Breast epithelium (tissue), 3 donors: ENCODE measurements at regions not wholly inside any gene's neighbourhood (a gene's known extent, or its start where the extent isn't known, plus 50 kb on each side); places are given as distances from the start of the nearest gene placed in this dataset.

Experiments
- CTCF ChIP-seq, 3 donors: fragments of 450-650 bp; IDR thresholded peaks; one replicate each; pipeline ENCODE4 v1.5.1; 2016 to 2017; ENCODE audit warnings: antibody characterized with exemption in 3 of 3, mild to moderate bottlenecking in 3 of 3, moderate library complexity in 3 of 3
- POLR2A ChIP-seq: fragments of 450-650 bp; IDR thresholded peaks from one replicate; pipeline ENCODE4 v1.6.1; 2016; ENCODE audit warnings: antibody characterized with exemption, mild to moderate bottlenecking, moderate library complexity

- TF ChIP-seq POLR2A (no peak), CTCF (IDR thresholded peaks at IDR 0.05) (no peak)
These were observed 437.4 kb upstream of the SPRY2 start for GRCh38 chr13:80778297-80778696.
